Ishikawa (cell line): ENCODE measurements at regions not wholly inside any gene's neighbourhood (a gene's known extent, or its start where the extent isn't known, plus 50 kb on each side); places are given as distances from the start of the nearest gene placed in this dataset.

Experiments
- CEBPB ChIP-seq: IDR thresholded peaks from 2 replicates; pipeline ENCODE4 v1.6.1; 2012
- CREB1 ChIP-seq: IDR thresholded peaks from 2 replicates; pipeline ENCODE4 v1.6.1; 2012; ENCODE audit warnings: low read depth
- EGR1 ChIP-seq: IDR thresholded peaks from 2 replicates; pipeline ENCODE4 v1.6.1; 2012
- EP300 ChIP-seq: IDR thresholded peaks from 2 replicates; pipeline ENCODE4 v1.6.1; 2012; ENCODE audit warnings: borderline replicate concordance
- FOXM1 ChIP-seq: IDR thresholded peaks from 2 replicates; pipeline ENCODE4 v1.6.1; 2012; ENCODE audit warnings: low read depth, borderline replicate concordance
- NFIC ChIP-seq: IDR thresholded peaks from 2 replicates; pipeline ENCODE4 v1.6.1; 2012
- RAD21 ChIP-seq: IDR thresholded peaks from 2 replicates; pipeline ENCODE4 v1.6.1; 2012; ENCODE audit warnings: low read depth
- REST ChIP-seq: IDR thresholded peaks from 2 replicates; pipeline ENCODE4 v1.6.1; 2012; ENCODE audit warnings: low read depth, mild to moderate bottlenecking
- TAF1 ChIP-seq: IDR thresholded peaks from 2 replicates; pipeline ENCODE4 v1.6.1; 2012; ENCODE audit warnings: low read depth, mild to moderate bottlenecking
- TCF12 ChIP-seq: IDR thresholded peaks from 2 replicates; pipeline ENCODE4 v1.6.1; 2012; ENCODE audit warnings: low read depth
- TEAD4 ChIP-seq: IDR thresholded peaks from 2 replicates; pipeline ENCODE4 v1.6.1; 2012
- YY1 ChIP-seq: IDR thresholded peaks from 2 replicates; pipeline ENCODE4 v1.6.1; 2012; ENCODE audit warnings: low read depth
- ZBTB7A ChIP-seq: IDR thresholded peaks from 2 replicates; pipeline ENCODE4 v1.6.1; 2012; ENCODE audit warnings: low read depth
- TF ChIP-seq, protein P1 (sequence below): IDR thresholded peaks from 2 replicates; pipeline ENCODE4 v1.6.1; 2012
- TF ChIP-seq, protein P2 (sequence below): IDR thresholded peaks from 2 replicates; pipeline ENCODE4 v1.6.1; 2012

DNA sequence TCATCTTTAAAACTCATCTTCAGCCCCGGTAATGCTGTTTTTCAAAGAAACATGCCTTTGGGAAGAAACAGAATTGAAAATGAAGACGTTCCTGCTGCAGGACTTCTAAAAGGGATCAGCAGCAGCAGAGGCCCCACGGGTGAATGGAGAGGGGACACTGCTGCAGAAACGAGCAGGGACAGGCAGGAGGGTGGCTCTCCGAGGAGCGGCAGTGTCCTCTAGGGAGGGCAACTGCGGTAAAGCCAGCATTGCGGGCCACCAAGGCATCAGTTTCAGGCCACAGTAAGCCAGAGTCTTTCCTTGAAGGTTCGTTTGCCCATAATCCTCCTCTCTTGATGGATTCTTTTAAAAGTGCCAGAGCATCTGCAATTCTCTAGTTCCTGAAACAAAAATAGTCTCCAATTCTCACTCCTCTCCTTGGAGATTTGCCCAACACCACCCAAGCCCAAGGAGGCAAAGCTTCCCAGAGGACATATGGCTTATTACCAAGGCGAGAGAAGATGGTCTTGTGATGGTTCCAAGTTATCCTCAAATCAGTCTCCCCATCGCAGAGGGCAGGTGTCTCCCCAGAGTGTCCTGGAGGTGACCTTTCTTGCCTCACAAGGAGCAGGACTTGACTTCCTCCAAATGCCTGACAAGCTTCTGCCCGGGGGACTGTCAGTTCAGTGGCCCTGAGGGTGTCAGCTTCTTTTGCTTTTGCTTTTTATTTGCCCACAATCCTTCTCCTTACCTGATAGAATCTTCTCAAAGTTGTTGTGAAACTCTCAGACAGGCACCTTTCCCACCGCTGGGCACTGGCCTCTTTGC is 341.1 kb upstream of the B3GAT1 start:
- TF ChIP-seq YY1 (no peak), CEBPB (no peak), TEAD4 (no peak), EP300 (no peak), EGR1 (no peak), TCF12 (no peak), FOXM1 (no peak), TAF1 (no peak), RAD21 (no peak), NFIC (no peak), REST (no peak), CREB1 (no peak), ZBTB7A (no peak)
- TF ChIP-seq, protein P1, sequence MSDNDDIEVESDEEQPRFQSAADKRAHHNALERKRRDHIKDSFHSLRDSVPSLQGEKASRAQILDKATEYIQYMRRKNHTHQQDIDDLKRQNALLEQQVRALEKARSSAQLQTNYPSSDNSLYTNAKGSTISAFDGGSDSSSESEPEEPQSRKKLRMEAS: no peak
- TF ChIP-seq, protein P2, sequence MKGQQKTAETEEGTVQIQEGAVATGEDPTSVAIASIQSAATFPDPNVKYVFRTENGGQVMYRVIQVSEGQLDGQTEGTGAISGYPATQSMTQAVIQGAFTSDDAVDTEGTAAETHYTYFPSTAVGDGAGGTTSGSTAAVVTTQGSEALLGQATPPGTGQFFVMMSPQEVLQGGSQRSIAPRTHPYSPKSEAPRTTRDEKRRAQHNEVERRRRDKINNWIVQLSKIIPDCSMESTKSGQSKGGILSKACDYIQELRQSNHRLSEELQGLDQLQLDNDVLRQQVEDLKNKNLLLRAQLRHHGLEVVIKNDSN: no peak

DNA sequence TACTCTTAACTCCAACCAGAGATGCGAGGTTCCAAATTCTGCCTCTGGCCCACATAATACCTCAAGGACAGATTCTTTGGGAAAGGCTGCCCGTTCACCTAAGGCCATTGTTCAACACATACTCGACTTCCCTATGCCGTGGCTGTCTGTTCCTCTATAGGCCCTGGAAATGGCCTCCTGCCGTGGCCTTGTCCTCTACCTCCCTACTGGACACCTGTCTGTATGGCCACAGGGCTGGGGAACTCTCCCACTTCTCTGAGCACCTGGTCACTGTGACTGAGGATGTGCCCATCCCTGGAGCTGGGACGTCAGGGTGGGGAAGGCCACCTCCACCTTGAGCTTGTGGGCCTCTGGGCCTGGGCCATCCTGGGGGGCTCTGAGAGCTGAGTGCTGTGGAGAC is 340.5 kb upstream of the B3GAT1 start:
- TF ChIP-seq CEBPB (no peak), FOXM1 (no peak), CREB1 (no peak), EGR1 (no peak), RAD21 (no peak), YY1 (no peak)
- TF ChIP-seq, protein P1: no peak
- TF ChIP-seq, protein P2: no peak

- TF ChIP-seq TAF1: no peak
- TF ChIP-seq EGR1: no peak
- no peak for TF ChIP-seq CREB1
- TF ChIP-seq TEAD4: no peak
- no peak for TF ChIP-seq ZBTB7A
- TF ChIP-seq, protein P1: no peak
- no peak for TF ChIP-seq RAD21
- no peak for TF ChIP-seq CEBPB
- no peak for TF ChIP-seq TCF12
Measured at GRCh38 chr11:134751766-134752165, 339.7 kb upstream of the B3GAT1 start.

- TF ChIP-seq EP300 (no peak), ZBTB7A (no peak), RAD21 (no peak), NFIC (no peak), REST (no peak), CREB1 (no peak), TCF12 (no peak), CEBPB (no peak), YY1 (no peak), TEAD4 (no peak), FOXM1 (no peak), TAF1 (no peak), EGR1 (no peak)
- TF ChIP-seq, protein P1: no peak
- TF ChIP-seq, protein P2: no peak
Measured at GRCh38 chr11:134751031-134751585, 339.1 kb upstream of the B3GAT1 start.

DNA sequence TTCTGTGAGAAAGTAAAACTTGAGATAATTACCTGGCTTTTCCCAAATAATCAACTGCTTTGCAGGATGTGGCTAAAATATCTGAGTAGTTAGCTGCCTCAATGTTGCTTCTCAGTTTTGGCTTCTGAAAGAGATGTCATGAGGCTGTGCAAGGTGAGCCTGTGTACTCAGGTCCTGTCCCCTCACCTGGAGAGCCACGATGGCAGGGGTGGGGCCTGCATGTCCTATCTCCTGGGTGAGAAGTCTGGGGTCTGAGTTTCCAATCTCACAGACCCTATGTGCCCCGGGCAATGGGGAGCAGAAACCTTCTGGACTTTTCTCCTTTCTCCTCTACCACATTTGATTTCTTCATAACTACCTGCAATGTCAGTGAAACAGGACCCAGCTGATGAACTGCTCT is 338.6 kb upstream of the B3GAT1 start:
- TF ChIP-seq FOXM1 (no peak), NFIC (no peak), TCF12 (no peak), REST (no peak), ZBTB7A (no peak), EP300 (no peak), EGR1 (no peak), CEBPB (no peak), YY1 (no peak), TEAD4 (no peak), TAF1 (no peak), CREB1 (no peak), RAD21 (no peak)
- TF ChIP-seq, protein P2: no peak
- TF ChIP-seq, protein P1: no peak
